SU-DHL-6 (cell line): ENCODE measurements at regions not wholly inside any gene's neighbourhood (a gene's known extent, or its start where the extent isn't known, plus 50 kb on each side); places are given as distances from the start of the nearest gene placed in this dataset.

Experiments
- CTCF ChIP-seq: fragments of 200-600 bp; sonication (generic); IDR thresholded peaks from one replicate; pipeline ENCODE4 v1.5.1; 2017; ENCODE audit warnings: antibody characterized with exemption, mild to moderate bottlenecking, low read length, moderate library complexity; ENCODE audit not compliant: insufficient read depth, poor library complexity, severe bottlenecking
- EZH2phosphoT487 ChIP-seq: fragments of 200-600 bp; sonication (generic), shearing (Covaris generic); conservative IDR thresholded peaks from 2 replicates; pipeline ENCODE4 v1.6.1; 2018; ENCODE audit warnings: mild to moderate bottlenecking, antibody characterized with exemption, low read length, moderate library complexity, mixed read lengths

- TF ChIP-seq CTCF, result no peak
- TF ChIP-seq EZH2phosphoT487, result no peak
Observed at GRCh38 chr7:45430397-45430796, 143.8 kb upstream of the ADCY1 start.
